Skeletal muscle tissue (tissue), 3 donors: ENCODE measurements at regions not wholly inside any gene's neighbourhood (a gene's known extent, or its start where the extent isn't known, plus 50 kb on each side); places are given as distances from the start of the nearest gene placed in this dataset.

ENCODE experiments used
- H3K27ac ChIP-seq: one replicate; pipeline ENCODE4 v1.7.0; 2013; ENCODE audit warnings: mild to moderate bottlenecking, low read depth, low read length, inconsistent platforms
- H3K27me3 ChIP-seq, 3 donors: one replicate each; pipeline ENCODE4 v1.7.0; 2013; ENCODE audit warnings: low read length in 3 of 3; ENCODE audit not compliant: control insufficient read depth in 3 of 3, insufficient read depth in 3 of 3
- H3K36me3 ChIP-seq, 3 donors: one replicate each; pipeline ENCODE4 v1.7.0; 2013; ENCODE audit warnings: low read length in 3 of 3; ENCODE audit not compliant: control insufficient read depth in 3 of 3, insufficient read depth in 3 of 3
- H3K4me1 ChIP-seq, 3 donors: one replicate each; pipeline ENCODE4 v1.7.0; 2013; ENCODE audit warnings: low read length in 3 of 3, mild to moderate bottlenecking in 3 of 3; ENCODE audit not compliant: control insufficient read depth in 3 of 3, insufficient read depth in 3 of 3
- H3K4me3 ChIP-seq, 3 donors: one replicate each; pipeline ENCODE4 v1.7.0; 2013; ENCODE audit warnings: low read length in 3 of 3
- H3K9ac ChIP-seq, 3 donors: one replicate each; pipeline ENCODE4 v1.7.0; 2013; ENCODE audit warnings: low read length in 3 of 3, mild to moderate bottlenecking in 3 of 3, moderate library complexity in 2 of 3, low read depth in 1 of 3
- H3K9me3 ChIP-seq, 3 donors: one replicate each; pipeline ENCODE4 v1.7.0; 2013; ENCODE audit warnings: low read length in 3 of 3; ENCODE audit not compliant: control insufficient read depth in 3 of 3
- donor health status: Osteomylitis.

DNA sequence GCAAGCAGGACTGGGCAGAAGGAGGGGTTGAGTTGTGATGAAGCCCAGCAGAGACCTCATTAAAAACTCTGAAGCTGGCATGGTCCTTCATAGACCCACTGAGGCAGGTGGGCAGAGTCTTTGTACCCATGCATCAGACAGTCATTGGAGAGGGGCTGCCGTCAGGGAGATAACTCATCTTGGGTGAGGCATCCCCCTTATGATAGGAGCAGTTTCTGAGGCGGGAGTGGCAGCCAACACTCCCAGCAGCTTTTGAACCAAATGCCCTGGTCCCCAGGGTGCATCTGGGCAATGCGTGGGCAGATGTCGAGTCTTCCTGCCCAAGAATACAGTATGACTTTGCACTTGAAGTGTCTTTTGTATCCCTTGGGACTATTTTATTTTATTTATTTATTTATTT, 68.1 kb downstream of the HTR5A start:
- Histone ChIP-seq H3K9me3 (peaks cover 0 to 4% (median 0%) of the 10 kb centered on the region in 3 donors), H3K27ac (no peak overlapping the region), H3K27me3 (peaks cover 17 to 24% (median 21%) of the 10 kb centered on the region in 3 donors), H3K9ac (no peak overlapping the region), H3K36me3 (no peaks in the 10 kb centered on the region), H3K4me1 (no peaks in the 10 kb centered on the region), H3K4me3 (no peak overlapping the region)

DNA sequence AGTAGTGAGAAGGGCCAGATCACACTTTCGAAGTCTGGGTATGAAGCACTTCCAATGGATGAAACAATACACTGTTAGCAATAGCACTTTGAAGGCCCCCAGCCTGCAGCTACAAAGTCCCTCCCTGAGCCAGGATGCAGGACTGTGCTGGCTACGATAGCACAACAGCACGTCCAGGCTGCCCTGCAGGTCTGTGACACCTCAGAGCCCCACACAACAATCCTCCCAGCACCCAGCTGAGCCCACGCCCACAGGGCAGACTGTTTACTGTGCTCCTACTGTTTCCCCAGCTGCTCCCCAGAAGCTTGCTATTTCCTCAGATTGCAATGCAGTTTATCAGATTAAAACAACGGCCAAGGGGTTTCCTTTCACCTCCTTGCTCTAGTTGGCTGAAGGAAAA, 71.4 kb downstream of the HTR5A start:
- H3K4me3 ChIP-seq, result no peak overlapping the region
- no peaks in the 10 kb centered on the region for H3K4me1 ChIP-seq
- peaks cover 0 to 4% (median 0%) of the 10 kb centered on the region in 3 donors for H3K9me3 ChIP-seq
- no peaks in the 10 kb centered on the region for H3K36me3 ChIP-seq
- peaks cover 17 to 32% (median 21%) of the 10 kb centered on the region in 3 donors for H3K27me3 ChIP-seq
- H3K27ac ChIP-seq, result no peak overlapping the region
- no peak overlapping the region for H3K9ac ChIP-seq

DNA sequence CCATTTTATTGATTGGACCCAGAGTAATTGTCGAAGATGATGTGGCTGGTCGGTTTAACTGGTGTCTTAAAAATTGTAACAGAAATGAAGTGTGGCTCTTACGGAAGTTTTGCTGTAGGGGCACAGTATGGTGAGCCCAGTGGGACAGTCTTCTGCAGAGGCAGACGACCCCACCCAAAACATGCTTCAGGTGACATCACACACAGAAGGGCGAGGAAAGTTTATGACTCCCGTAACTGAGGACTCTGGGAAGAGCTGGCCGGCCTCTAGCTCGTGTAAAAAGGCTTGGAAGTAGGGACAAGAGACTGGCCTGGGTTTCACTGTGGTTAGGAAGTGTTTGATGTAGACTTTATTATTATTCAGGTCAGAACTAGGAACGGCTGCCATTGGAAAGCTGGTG, 73.3 kb downstream of the HTR5A start:
- Histone ChIP-seq H3K27me3 (peaks cover 17 to 30% (median 21%) of the 10 kb centered on the region in 3 donors), H3K4me3 (no peak overlapping the region)

DNA sequence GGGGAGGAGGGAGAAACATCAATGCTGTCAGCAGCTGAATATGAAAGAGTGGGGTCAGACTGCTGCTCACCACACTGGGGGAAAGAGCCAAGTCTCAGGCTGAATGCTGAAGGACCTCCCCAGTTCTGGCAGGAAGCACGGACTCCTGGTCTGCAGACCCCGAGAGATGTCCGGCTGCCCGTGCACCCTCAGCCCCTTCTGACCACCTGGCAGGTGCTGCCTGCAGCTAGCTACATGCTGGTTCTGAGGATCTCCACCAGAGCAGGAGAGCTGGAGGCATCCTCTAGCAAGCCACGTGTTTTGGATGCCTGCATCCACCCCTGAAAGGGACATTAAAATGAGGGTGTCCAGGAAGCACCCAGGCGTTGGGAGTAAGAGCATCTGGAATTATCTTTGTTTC, 74.2 kb downstream of the HTR5A start:
- Histone ChIP-seq H3K9ac (no peak overlapping the region), H3K36me3 (no peaks in the 10 kb centered on the region), H3K4me1 (no peaks in the 10 kb centered on the region), H3K27ac (no peak overlapping the region), H3K9me3 (no peaks in the 10 kb centered on the region), H3K4me3 (no peak overlapping the region), H3K27me3 (peaks cover 17 to 30% (median 21%) of the 10 kb centered on the region in 3 donors)

More for the DNA sequence above, 73.3 kb downstream of the HTR5A start:
- Histone ChIP-seq H3K27ac (no peak overlapping the region), H3K4me1 (no peaks in the 10 kb centered on the region), H3K36me3 (no peaks in the 10 kb centered on the region), H3K9me3 (no peaks in the 10 kb centered on the region), H3K9ac (no peak overlapping the region)

DNA sequence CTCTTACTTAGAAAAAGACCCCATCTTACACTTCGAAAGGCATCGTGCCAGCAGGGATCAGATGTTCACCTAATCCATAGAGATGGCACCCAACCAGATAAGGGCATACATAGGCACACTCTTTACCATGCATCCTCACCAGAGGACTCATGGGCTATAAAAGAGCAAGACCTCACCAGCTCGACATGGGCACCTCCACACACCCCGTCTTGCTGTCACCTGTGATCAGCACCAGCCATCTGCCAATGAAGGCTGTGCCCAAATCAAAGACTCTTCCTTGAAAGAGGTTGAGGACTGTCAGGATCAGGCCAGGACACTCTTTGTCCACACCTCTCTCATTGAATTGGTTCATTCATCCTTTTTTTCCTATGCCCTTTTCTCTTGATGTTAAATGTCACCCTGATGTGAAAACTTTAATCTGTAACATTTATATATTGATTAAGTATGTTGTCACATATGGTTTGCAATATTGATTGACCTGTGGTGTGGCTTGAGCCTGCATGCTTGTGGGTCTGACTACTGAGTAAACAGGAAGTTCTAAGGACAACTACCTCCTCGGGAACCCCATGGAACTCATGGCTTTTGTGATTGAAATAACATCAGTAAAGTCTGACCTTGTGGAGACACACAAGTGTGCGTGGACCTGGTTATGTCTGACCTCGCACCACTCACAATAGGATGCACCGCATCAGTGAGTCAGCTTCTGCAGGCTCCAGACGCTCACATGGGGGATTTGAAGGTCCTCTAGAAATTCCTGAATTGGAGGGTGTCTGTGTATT, 75.5 kb downstream of the HTR5A start:
- no peak overlapping the region for H3K9ac ChIP-seq
- no peaks in the 10 kb centered on the region for H3K36me3 ChIP-seq
- no peak overlapping the region for H3K27ac ChIP-seq
- no peak overlapping the region for H3K4me3 ChIP-seq
- H3K4me1 ChIP-seq, result no peaks in the 10 kb centered on the region
- H3K27me3 ChIP-seq, result peaks cover 17 to 27% (median 21%) of the 10 kb centered on the region in 3 donors
- H3K9me3 ChIP-seq, result no peaks in the 10 kb centered on the region

DNA sequence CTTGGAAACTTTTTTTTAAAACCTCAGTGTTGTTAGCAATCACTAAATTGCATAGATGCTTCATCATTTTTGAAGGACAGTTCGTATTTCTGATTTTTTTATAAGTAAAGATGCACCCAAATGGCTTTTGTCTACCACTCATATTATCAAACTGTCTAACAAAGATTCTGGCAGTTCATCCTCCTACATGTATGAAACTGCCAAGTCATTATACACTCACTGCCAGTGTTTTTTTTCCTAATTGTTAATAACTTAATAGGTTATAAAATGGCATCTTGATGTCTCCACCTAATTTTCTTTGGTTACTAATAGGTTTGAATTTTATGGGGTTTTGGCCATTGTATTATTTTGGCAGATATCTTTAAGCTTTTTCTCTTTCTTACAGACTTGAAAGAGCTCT, 77.0 kb downstream of the HTR5A start:
- no peaks in the 10 kb centered on the region for H3K9me3 ChIP-seq
- H3K27me3 ChIP-seq, result peaks cover 4 to 15% (median 8%) of the 10 kb centered on the region in 3 donors
- H3K36me3 ChIP-seq, result no peaks in the 10 kb centered on the region
- H3K4me1 ChIP-seq, result no peaks in the 10 kb centered on the region
- H3K27ac ChIP-seq, result no peak overlapping the region
- no peak overlapping the region for H3K9ac ChIP-seq
- H3K4me3 ChIP-seq, result no peak overlapping the region

DNA sequence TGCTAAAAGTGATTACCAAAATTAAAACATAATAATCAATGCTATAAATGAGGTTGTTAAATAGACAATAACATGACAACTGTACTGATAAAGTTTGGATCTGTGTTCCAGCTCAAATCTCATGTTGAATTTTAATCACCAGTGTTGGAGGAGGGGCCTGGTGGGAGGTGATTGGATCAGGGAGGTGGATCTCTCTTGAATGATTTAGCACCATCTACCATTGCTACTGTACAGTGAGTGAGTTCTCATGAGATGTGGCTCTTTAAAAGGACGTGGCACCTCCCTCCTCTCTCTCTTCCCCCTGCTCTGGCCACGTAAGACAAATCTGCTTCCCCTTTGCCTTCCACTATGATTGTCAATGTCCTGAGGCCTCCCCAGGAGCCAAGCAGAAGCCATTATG, 77.5 kb downstream of the HTR5A start:
- Histone ChIP-seq H3K4me1 (no peaks in the 10 kb centered on the region), H3K9me3 (no peaks in the 10 kb centered on the region), H3K4me3 (no peak overlapping the region), H3K27me3 (peaks cover 0 to 13% (median 5%) of the 10 kb centered on the region in 3 donors), H3K27ac (no peak overlapping the region), H3K36me3 (no peaks in the 10 kb centered on the region), H3K9ac (no peak overlapping the region)

DNA sequence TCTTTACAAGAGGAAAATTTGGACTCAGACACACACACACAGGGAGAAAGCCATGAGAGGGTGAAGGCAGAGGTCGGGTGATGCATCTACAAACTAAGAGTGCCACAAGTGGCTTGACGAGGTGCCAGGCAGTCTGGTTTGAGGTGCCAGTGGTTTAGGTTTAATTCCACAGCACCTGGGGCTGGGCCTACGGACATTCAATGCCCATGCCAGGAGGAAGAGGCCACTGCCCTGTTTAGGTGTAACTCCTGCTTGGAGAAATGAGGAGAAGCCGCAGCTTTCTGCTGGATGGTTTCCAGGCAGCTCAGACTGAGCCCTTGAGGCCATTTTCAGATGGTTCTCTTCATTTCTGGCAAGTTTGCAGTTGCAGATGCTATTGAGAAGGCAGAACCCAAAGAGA, 83.6 kb downstream of the HTR5A start:
- H3K9me3 ChIP-seq, result no peaks in the 10 kb centered on the region
- H3K4me1 ChIP-seq, result no peaks in the 10 kb centered on the region
- H3K4me3 ChIP-seq, result no peak overlapping the region
- no peaks in the 10 kb centered on the region for H3K36me3 ChIP-seq
- peaks cover 0 to 13% (median 13%) of the 10 kb centered on the region in 3 donors for H3K27me3 ChIP-seq
- H3K9ac ChIP-seq, result no peak overlapping the region
- H3K27ac ChIP-seq, result no peak overlapping the region

DNA sequence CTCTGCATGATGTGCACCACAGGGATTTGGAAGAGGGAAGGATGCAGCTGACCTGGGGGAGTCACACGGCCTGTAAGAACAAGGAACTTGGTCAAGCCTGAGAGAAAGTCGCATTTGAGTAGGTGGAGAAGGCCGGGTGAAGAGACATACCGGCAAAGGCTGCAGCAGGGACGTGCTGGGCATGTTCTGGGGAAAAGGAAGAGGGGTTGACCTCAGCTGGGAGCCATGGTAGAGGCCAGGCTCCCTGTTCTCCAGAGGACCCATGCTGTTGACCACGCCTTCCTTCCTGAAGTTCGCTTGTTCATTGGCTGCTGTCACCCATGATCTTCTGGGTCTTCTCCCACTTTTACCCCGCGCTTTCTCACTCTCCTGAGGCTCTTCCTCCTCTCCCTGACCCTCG, 84.5 kb downstream of the HTR5A start:
- no peaks in the 10 kb centered on the region for H3K4me1 ChIP-seq
- no peaks in the 10 kb centered on the region for H3K9me3 ChIP-seq
- no peak overlapping the region for H3K9ac ChIP-seq
- no peak overlapping the region for H3K4me3 ChIP-seq
- no peak overlapping the region for H3K27ac ChIP-seq
- no peaks in the 10 kb centered on the region for H3K36me3 ChIP-seq
- H3K27me3 ChIP-seq, result peaks cover 0 to 13% (median 13%) of the 10 kb centered on the region in 3 donors

DNA sequence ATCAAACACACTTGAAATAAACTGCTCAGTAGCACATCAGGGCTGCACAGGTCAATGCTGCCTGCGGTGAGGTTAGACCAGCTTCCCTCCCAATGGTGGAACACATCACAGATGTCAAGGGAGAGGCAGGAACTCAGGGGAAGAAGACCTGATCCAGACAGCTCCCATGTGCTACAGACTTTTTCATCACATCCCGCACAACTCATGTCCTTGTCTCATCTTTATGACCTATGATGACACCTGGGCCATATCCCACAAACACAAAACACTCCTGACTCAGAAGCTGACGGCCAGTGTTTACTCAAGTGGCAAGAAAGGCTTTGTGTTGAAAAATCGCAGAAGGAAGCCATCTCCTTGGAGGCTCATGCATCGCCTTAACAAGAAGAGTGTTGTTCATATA, 91.6 kb downstream of the HTR5A start:
- no peaks in the 10 kb centered on the region for H3K9me3 ChIP-seq
- no peak overlapping the region for H3K9ac ChIP-seq
- H3K27me3 ChIP-seq, result peaks cover 0 to 5% (median 0%) of the 10 kb centered on the region in 3 donors
- peaks cover 0 to 7% (median 4%) of the 10 kb centered on the region in 3 donors for H3K4me1 ChIP-seq
- no peak overlapping the region for H3K27ac ChIP-seq
- no peaks in the 10 kb centered on the region for H3K36me3 ChIP-seq
- H3K4me3 ChIP-seq, result no peak overlapping the region
